Mesendoderm (in vitro differentiated cells): ENCODE measurements at regions not wholly inside any gene's neighbourhood (a gene's known extent, or its start where the extent isn't known, plus 50 kb on each side); places are given as distances from the start of the nearest gene placed in this dataset.

Experiments used
- DNase-seq: peaks from one replicate; pipeline ENCODE4 v3.0.0; 2013
- H2AK5ac ChIP-seq: 2 replicates; pipeline ENCODE4 v1.6.1; 2013; ENCODE audit warnings: low read length, inconsistent platforms
- H2BK120ac ChIP-seq: 2 replicates; pipeline ENCODE4 v1.6.1; 2013; ENCODE audit warnings: low read depth, mild to moderate bottlenecking, low read length, moderate library complexity, mixed read lengths
- H2BK15ac ChIP-seq: replicated peaks from 2 replicates; pipeline ENCODE4 v1.6.1; 2013; ENCODE audit warnings: low read depth, mild to moderate bottlenecking, moderate library complexity
- H2BK5ac ChIP-seq: 2 replicates; pipeline ENCODE4 v1.6.1; 2013; ENCODE audit warnings: low read length, inconsistent platforms
- H3K18ac ChIP-seq: 2 replicates; pipeline ENCODE4 v1.6.1; 2013; ENCODE audit warnings: mild to moderate bottlenecking, low read length, mixed read lengths
- H3K23ac ChIP-seq: one replicate; pipeline ENCODE4 v1.6.1; 2013; ENCODE audit warnings: low read length
- H3K27ac ChIP-seq: 2 replicates; pipeline ENCODE4 v1.5.1; 2013; ENCODE audit warnings: low read depth, mild to moderate bottlenecking, inconsistent platforms, low read length, moderate library complexity
- H3K27me3 ChIP-seq: 2 replicates; pipeline ENCODE4 v1.6.1; 2013; ENCODE audit warnings: low read length, control low read depth, mild to moderate bottlenecking, inconsistent platforms; ENCODE audit not compliant: insufficient read depth, poor library complexity
- H3K36me3 ChIP-seq: 2 replicates; pipeline ENCODE4 v1.6.1; 2013; ENCODE audit warnings: low read length, inconsistent platforms; ENCODE audit not compliant: control insufficient read depth, insufficient read depth
- H3K4ac ChIP-seq: one replicate; pipeline ENCODE4 v1.6.1; 2013; ENCODE audit warnings: low read depth, mild to moderate bottlenecking, low read length, moderate library complexity
- H3K4me1 ChIP-seq: 2 replicates; pipeline ENCODE4 v1.6.1; 2013; ENCODE audit warnings: low read depth, low read length, inconsistent platforms; ENCODE audit not compliant: control insufficient read depth
- H3K4me2 ChIP-seq: 2 replicates; pipeline ENCODE4 v1.6.1; 2013; ENCODE audit warnings: low read length
- H3K4me3 ChIP-seq: 2 replicates; pipeline ENCODE4 v1.5.1; 2013; ENCODE audit warnings: mild to moderate bottlenecking, low read length
- H3K56ac ChIP-seq: one replicate; pipeline ENCODE4 v1.6.1; 2013; ENCODE audit warnings: low read length
- H3K79me1 ChIP-seq: 2 replicates; pipeline ENCODE4 v1.6.1; 2013; ENCODE audit warnings: low read length, inconsistent platforms
- H3K79me2 ChIP-seq: 2 replicates; pipeline ENCODE4 v1.6.1; 2013; ENCODE audit warnings: mild to moderate bottlenecking, low read length; ENCODE audit not compliant: control insufficient read depth, insufficient read depth
- H3K9ac ChIP-seq: 2 replicates; pipeline ENCODE4 v1.6.1; 2013; ENCODE audit warnings: low read length, inconsistent platforms
- H4K5ac ChIP-seq: one replicate; pipeline ENCODE4 v1.6.1; 2013; ENCODE audit warnings: low read length
- H4K8ac ChIP-seq: one replicate; pipeline ENCODE4 v1.6.1; 2013; ENCODE audit warnings: low read depth, mild to moderate bottlenecking, control low read depth, low read length, moderate library complexity
- WGBS: extraction: QIAGEN DNeasy Blood & Tissue Kit; methylation state at CpG from one replicate; pipeline ENCODE4 v1.1.7; 2013; ENCODE audit warnings: low lambda C conversion rate, missing lambda C conversion rate; ENCODE audit not compliant: insufficient coverage; ENCODE audit errors: extremely low coverage; 5-methylcytosine and 5-hydroxymethylcytosine counted together

DNA sequence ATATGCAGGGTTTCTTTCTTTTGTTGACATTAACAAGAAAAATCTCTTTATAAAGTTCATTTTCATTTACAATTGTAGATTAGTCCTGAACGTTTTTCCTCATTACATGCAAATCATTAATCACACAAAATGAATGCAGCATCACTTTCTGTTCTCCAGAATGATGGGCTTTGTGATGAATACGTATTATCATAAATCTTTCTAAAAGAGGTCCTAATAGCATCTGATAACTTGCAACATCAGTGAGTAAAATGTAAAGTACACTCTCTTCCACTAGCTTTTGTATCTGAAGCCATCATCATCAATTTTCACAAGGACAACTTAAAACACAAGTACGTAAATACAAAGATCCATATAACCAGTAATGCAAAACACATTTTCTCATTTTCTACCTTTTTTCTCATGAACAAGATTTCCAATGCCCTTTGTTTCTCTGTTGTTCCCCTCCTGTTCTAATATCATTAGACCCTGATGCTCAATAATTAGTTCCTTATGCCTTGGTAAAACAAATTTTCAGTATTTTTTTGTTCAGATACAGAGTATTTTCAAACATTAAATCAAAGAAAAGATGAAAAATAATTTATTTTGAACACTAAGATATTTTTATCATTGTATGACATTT lies 437.4 kb upstream of the MIR17HG start:
- Histone ChIP-seq H3K9ac (no peak overlapping the region), H3K4ac (no peak overlapping the region), H2BK15ac (no peak overlapping the region), H3K4me1 (no peaks in the 10 kb centered on the region), H3K36me3 (no peaks in the 10 kb centered on the region), H2AK5ac (no peak overlapping the region), H3K56ac (no peak overlapping the region), H3K79me1 (no peaks in the 10 kb centered on the region), H3K4me3 (no peak overlapping the region), H4K8ac (no peak overlapping the region), H3K4me2 (no peak overlapping the region), H3K27me3 (no peaks in the 10 kb centered on the region), H4K5ac (no peak overlapping the region), H2BK5ac (no peak overlapping the region), H3K79me2 (no peaks in the 10 kb centered on the region), H3K18ac (no peak overlapping the region), H3K23ac (no peak overlapping the region), H3K27ac (no peak overlapping the region), H2BK120ac (no peak overlapping the region)
- DNase-seq: no peak
- WGBS: no CpG with 5 or more reads among the region's 3 CpGs

DNA sequence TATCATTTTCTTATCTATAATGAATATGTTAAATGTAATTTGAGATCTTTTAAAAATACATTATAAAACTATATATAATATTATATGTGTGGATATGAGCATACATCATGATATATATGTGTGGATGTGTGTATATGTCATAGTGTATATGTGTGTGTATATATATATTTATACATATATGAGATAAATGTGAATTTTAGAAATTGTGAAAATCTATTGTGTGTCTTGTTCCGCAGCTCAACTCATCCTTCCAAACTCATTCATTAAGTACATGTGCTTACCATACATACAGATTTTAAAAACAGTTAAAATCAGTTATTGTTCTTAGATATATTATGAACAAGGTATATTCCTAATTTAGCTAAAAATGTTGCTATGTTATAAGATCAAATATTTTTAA lies 435.2 kb upstream of the MIR17HG start:
- H2BK15ac ChIP-seq: no peak overlapping the region
- no peak overlapping the region for H3K4me3 ChIP-seq
- no peak overlapping the region for H2BK5ac ChIP-seq
- H3K9ac ChIP-seq: no peak overlapping the region
- H2BK120ac ChIP-seq: no peak overlapping the region
- no peak overlapping the region for H3K4ac ChIP-seq
- H3K27me3 ChIP-seq: no peaks in the 10 kb centered on the region
- H4K8ac ChIP-seq: no peak overlapping the region
- no peak overlapping the region for H3K56ac ChIP-seq
- WGBS: no CpG with 5 or more reads among the region's 1 CpG
- H3K4me2 ChIP-seq: no peak overlapping the region
- H3K79me2 ChIP-seq: no peaks in the 10 kb centered on the region
- no peak overlapping the region for H3K18ac ChIP-seq
- H2AK5ac ChIP-seq: no peak overlapping the region
- no peaks in the 10 kb centered on the region for H3K4me1 ChIP-seq
- no peaks in the 10 kb centered on the region for H3K36me3 ChIP-seq
- DNase-seq: no peak
- no peak overlapping the region for H3K27ac ChIP-seq
- no peak overlapping the region for H4K5ac ChIP-seq
- H3K79me1 ChIP-seq: no peaks in the 10 kb centered on the region
- no peak overlapping the region for H3K23ac ChIP-seq

DNA sequence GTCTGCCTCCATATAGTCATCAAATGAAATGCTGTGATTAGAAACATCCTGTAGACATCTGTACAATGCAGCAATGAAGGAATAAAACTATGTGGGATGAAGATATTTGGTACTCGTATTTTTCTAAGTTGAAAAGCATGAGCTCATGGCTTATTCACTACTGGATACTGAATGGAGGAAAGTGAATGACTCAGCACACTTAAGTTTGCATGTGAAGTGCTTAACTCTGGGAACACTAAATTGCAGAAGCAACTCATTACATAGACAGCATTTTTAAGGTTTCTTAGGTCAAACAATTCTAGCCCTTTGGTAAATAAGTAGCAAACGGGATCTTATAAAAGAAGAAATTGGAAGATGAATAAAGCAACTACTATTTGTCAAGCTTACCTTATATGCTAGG lies 429.0 kb upstream of the MIR17HG start:
- no peaks in the 10 kb centered on the region for H3K36me3 ChIP-seq
- H4K5ac ChIP-seq: no peak overlapping the region
- peak overlapping the region; percentile 62 for H3K27ac ChIP-seq
- no peak overlapping the region for H3K4me3 ChIP-seq
- WGBS: no CpG with 5 or more reads among the region's 2 CpGs
- no peak overlapping the region for H3K56ac ChIP-seq
- no peak overlapping the region for H3K4ac ChIP-seq
- no peak overlapping the region for H2AK5ac ChIP-seq
- H3K9ac ChIP-seq: no peak overlapping the region
- no peak overlapping the region for H3K4me2 ChIP-seq
- H3K4me1 ChIP-seq: peaks cover 2% of the 10 kb centered on the region
- H3K79me1 ChIP-seq: no peaks in the 10 kb centered on the region
- no peak overlapping the region for H2BK15ac ChIP-seq
- no peak overlapping the region for H4K8ac ChIP-seq
- no peak overlapping the region for H2BK5ac ChIP-seq
- H3K23ac ChIP-seq: no peak overlapping the region
- no peaks in the 10 kb centered on the region for H3K27me3 ChIP-seq
- peak; percentile 42 for DNase-seq
- H3K79me2 ChIP-seq: no peaks in the 10 kb centered on the region
- peak overlapping the region; percentile 61 for H2BK120ac ChIP-seq
- no peak overlapping the region for H3K18ac ChIP-seq

DNA sequence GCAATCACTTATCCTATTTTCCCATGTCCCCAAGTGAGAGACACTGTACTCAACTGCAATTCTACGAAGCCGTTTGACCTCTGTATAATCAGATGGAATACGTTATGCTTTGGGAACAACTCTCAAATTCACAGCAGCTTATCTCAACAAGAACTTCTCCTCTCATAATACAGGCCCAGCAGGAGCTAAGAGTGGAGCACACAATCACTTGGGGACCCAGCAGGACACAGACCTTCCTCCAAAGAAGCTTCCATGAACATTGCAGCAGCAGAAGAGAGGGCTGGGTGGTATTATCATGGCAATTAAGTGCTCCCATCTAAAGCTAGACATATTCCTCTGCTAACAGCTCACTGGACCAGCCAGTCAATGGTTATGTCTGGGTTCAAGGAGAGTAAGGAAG lies 428.3 kb upstream of the MIR17HG start:
- no peak overlapping the region for H3K23ac ChIP-seq
- no peak overlapping the region for H2BK15ac ChIP-seq
- H2BK5ac ChIP-seq: no peak overlapping the region
- WGBS: no CpG with 5 or more reads among the region's 3 CpGs
- H3K4me3 ChIP-seq: no peak overlapping the region
- H3K79me1 ChIP-seq: no peaks in the 10 kb centered on the region
- no peak overlapping the region for H3K4me2 ChIP-seq
- no peaks in the 10 kb centered on the region for H3K27me3 ChIP-seq
- H2BK120ac ChIP-seq: peak overlapping the region; percentile 82
- peaks cover 2% of the 10 kb centered on the region for H3K4me1 ChIP-seq
- H3K27ac ChIP-seq: peak overlapping the region; percentile 62
- no peak overlapping the region for H3K56ac ChIP-seq
- no peak overlapping the region for H2AK5ac ChIP-seq
- DNase-seq: peak; percentile 67
- H3K9ac ChIP-seq: no peak overlapping the region
- peak overlapping the region; percentile 45 for H3K18ac ChIP-seq
- peak overlapping the region; percentile 31 for H3K4ac ChIP-seq
- no peaks in the 10 kb centered on the region for H3K79me2 ChIP-seq
- H4K8ac ChIP-seq: no peak overlapping the region
- no peaks in the 10 kb centered on the region for H3K36me3 ChIP-seq
- H4K5ac ChIP-seq: no peak overlapping the region

DNA sequence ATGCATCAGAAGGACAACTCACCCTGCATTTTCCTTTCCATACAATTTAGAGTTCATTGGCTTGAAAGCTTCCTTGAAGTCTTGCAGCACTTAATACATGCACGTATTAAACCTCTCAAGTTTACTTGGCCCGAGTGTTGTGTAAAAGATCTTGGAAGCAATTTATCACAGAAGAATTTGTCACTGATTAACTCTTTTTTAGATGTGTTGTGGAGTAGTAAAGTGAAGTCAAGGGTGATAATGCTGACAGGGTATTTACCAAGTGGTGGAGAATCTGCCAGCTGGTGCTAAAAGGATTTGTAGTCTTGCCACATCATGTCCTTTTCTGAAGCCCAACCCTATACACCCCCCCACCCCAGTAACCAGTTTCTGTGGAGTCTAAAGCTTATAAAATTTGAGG lies 421.0 kb upstream of the MIR17HG start:
- H3K4me1 ChIP-seq: no peaks in the 10 kb centered on the region
- no peak overlapping the region for H3K23ac ChIP-seq
- H3K79me2 ChIP-seq: no peaks in the 10 kb centered on the region
- DNase-seq: peak; percentile 81
- H3K27ac ChIP-seq: no peak overlapping the region
- no peak overlapping the region for H2BK5ac ChIP-seq
- H3K4ac ChIP-seq: no peak overlapping the region
- no peak overlapping the region for H3K4me2 ChIP-seq
- H3K9ac ChIP-seq: no peak overlapping the region
- H3K27me3 ChIP-seq: no peaks in the 10 kb centered on the region
- H3K56ac ChIP-seq: no peak overlapping the region
- WGBS: no CpG with 5 or more reads among the region's 2 CpGs
- H4K8ac ChIP-seq: no peak overlapping the region
- no peak overlapping the region for H3K4me3 ChIP-seq
- no peak overlapping the region for H2BK15ac ChIP-seq
- no peaks in the 10 kb centered on the region for H3K36me3 ChIP-seq
- no peak overlapping the region for H3K18ac ChIP-seq
- H4K5ac ChIP-seq: no peak overlapping the region
- peak overlapping the region; percentile 12 for H2BK120ac ChIP-seq
- H3K79me1 ChIP-seq: no peaks in the 10 kb centered on the region
- no peak overlapping the region for H2AK5ac ChIP-seq

DNA sequence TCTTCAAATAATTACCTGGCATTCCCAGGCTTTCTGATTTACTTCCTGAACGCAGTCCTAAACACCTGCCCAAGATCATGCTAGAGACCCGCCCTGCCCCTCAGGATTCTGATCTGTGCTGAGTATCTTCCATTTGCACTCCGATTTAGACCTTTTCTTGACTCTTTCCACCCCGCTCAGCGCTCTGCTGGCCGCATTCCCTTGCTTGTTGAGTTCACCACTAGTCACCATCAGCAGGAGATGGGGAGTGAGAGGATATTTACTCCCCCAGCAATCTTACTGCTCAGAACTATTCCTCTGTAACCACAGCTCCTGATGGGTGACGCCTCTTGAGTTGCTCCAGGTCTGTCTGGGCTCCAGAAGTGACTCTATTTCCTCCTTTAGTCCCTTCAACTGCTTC lies 419.4 kb upstream of the MIR17HG start:
- Histone ChIP-seq H3K4ac (no peak overlapping the region), H3K79me1 (no peaks in the 10 kb centered on the region), H3K23ac (no peak overlapping the region), H3K36me3 (no peaks in the 10 kb centered on the region), H3K27ac (no peak overlapping the region), H3K56ac (no peak overlapping the region), H2BK15ac (no peak overlapping the region), H3K27me3 (no peaks in the 10 kb centered on the region), H2BK120ac (no peak overlapping the region), H3K79me2 (no peaks in the 10 kb centered on the region), H3K4me1 (no peaks in the 10 kb centered on the region), H3K9ac (no peak overlapping the region), H2AK5ac (peak overlapping the region; percentile 33), H3K4me3 (no peak overlapping the region), H4K8ac (no peak overlapping the region), H3K18ac (no peak overlapping the region), H2BK5ac (no peak overlapping the region), H4K5ac (no peak overlapping the region), H3K4me2 (no peak overlapping the region)
- no peak for DNase-seq
- WGBS: no CpG with 5 or more reads among the region's 7 CpGs
